GM21529 (cell line): ENCODE measurements at regions not wholly inside any gene's neighbourhood (a gene's known extent, or its start where the extent isn't known, plus 50 kb on each side); places are given as distances from the start of the nearest gene placed in this dataset.
"Not testable (repeated sequence)": the region's sequence is repeated elsewhere in the genome, so short reads cannot be mapped to it uniquely, and the experiment has no call there.

ENCODE experiments used
- ATAC-seq: cut with Tn5 transposase; IDR thresholded peaks from one replicate; pipeline ENCODE4 v1.9.1; 2021; ENCODE audit not compliant: unreplicated experiment

- ATAC-seq: no peak
These were observed 378.4 kb upstream of the RGS6 start for GRCh38 chr14:71553779-71554178.

DNA sequence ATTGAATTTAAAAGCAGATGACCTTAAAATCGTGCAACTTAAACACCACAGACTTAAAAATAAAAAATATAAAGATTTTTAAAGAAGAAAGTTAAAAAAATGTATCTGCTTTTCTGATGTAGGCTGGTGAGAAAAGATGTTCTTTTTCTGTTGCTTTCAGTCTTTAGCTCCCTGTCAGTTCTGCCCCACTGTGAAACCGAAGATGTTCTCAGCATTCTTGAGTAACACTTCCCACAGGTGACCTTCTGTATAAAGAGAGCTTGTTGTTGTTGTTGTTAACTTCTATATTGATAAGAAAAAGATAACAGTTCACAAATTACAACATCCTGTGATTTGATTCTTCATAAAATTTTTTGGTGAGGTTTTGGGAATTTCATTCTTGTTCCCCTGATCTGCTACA lies 377.9 kb upstream of the RGS6 start:
- ATAC-seq: no peak

- ATAC-seq: peak; percentile 36
These were observed 377.1 kb upstream of the RGS6 start for GRCh38 chr14:71554959-71555612.

- peak; percentile 88 for ATAC-seq
These were observed 376.3 kb upstream of the RGS6 start for GRCh38 chr14:71555654-71556559.

DNA sequence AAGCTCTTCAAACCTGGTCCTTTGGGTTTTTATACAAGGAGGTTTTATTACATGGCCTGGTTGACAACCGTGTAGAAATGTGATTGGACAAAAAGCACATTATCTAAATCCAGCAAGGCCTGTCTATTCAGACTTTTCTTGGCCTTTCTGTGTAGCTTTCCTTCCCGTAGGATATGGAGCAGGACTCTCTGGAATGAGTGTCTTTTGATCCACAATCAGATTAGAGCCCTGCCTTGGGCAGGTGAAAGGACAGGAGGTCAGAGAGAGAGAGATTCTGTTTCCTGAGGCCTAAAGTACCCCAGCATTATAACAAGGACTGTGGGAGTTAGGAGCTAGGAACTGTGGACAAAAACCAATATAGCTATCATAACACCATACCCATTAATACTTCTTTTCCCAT lies 375.5 kb upstream of the RGS6 start:
- no peak for ATAC-seq

DNA sequence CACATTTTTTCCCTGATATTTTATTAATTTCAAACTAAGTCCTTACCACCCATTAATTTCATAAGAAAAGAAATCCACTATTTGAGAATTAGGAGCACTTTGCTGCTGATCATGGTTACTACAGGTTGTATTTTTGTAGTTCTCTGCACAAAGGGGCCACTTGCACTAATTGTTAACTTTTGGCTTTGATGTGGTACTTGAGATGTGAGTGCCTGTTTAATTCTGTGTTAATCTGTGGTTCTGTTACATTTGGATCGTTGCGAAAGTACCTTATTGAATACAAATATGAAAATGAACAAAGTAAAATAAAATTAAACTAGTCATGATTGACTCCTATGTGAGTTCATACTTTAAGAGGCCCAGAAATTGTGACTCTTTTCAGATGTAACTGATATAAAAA lies 374.9 kb upstream of the RGS6 start:
- no peak for ATAC-seq

- ATAC-seq: not testable (repeated sequence)
These were observed 373.3 kb upstream of the RGS6 start for GRCh38 chr14:71558943-71559342.

DNA sequence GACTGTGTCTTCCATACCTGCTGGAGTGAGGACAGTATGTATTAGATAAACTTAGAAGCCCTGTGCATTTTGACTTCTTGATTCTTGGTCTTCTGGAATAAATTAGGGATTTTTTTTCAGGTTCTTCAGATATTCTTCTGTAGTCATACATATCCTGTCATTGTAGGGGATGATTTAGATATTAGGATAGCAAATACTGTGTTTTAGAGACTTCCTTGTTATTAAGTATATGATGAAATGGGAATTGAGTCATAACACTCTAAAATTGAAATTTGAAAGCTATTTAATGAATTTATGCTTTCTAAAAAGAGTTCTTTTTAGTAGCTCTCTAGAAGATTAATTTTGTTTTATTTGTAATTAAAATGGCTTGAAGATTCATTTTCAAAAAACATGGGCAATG lies 371.5 kb upstream of the RGS6 start:
- ATAC-seq: no peak

- no peak for ATAC-seq
These were observed 368.6 kb upstream of the RGS6 start for GRCh38 chr14:71563492-71564153.

DNA sequence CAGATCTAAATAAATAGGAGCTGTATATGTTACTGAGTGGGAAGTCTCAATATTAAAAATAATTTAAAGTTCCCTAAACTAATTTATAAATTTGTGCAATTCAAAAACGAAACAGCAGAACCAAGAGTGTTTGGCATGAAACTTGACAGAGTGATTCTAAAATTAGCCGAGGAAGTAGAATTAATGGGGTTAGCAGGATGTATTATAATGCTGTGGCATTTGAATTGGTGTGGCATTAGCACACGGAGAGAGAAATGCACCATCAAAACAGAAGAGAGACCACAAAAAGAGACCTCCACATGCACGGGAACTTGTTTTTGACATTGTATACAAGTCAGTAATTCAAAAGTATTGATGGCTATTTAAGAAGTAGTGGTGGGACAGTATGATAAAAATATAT lies 366.0 kb upstream of the RGS6 start:
- ATAC-seq: peak; percentile 70

DNA sequence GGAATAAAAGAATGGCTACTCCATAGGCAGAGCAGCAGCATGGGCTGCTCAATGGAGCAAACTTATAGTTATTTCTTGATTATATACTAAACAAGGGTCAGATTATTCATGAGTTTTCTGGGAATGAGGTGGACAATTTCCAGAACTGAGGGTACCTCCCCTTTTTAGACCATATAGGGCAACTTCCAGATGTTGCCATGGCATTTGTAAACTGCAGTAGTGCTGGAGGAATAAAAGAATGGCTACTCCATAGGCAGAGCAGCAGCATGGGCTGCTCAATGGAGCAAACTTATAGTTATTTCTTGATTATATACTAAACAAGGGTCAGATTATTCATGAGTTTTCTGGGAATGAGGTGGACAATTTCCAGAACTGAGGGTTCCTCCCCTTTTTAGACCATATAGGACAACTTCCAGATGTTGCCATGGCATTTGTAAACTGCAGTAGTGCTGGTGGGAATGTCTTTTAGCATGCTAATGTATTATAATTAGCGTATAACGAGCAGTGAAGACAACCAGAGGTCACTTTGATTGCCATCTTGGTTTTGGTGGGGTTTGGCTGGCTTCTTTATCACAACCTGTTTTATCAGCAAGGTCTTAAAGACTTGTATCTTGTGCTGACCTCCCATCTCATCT lies 364.6 kb upstream of the RGS6 start:
- not testable (repeated sequence) for ATAC-seq

DNA sequence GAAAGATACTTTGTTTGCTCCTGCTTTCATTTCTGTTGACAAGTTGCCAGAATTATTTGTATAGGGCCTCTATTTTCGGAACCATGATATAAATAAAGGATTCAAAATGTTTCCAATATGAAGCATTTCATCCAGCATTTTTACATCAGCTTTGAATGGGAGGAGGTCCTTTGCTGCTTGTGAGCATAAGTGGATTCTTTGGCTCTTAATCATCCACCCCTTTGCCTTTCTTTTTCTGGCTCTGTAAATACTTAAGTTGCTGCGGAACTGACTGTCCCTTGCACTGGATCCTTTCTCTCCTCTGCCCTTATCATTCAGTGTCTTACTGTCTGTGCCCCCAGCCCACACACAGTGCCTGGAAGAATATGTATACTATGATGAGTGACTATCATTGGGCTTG lies 357.3 kb upstream of the RGS6 start:
- no peak for ATAC-seq

- ATAC-seq: no peak
These were observed 355.8 kb upstream of the RGS6 start for GRCh38 chr14:71576472-71576871.

DNA sequence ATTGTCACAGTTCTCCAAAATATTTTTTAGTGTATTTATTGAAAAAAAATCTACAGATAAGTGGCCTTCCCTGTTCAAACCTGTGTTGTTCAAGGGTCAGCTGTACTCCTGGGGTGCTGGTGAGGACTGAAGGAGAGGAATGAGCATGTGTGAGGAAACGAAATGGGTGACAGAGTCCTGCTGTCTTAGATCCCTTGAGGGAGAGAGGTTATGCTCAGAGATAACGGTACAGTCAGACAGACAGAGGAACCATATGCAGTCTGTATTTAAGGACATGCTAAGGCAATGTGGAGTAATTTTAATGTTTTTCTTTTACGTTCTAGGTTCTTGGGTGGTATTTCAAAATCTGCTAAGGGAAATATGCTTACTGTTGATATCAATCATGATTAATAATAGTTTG lies 352.9 kb upstream of the RGS6 start:
- no peak for ATAC-seq

GRCh38 chr14:71582705-71583104 lies 349.5 kb upstream of the RGS6 start:
- no peak for ATAC-seq

GRCh38 chr14:71583194-71583593 lies 349.0 kb upstream of the RGS6 start:
- no peak for ATAC-seq

DNA sequence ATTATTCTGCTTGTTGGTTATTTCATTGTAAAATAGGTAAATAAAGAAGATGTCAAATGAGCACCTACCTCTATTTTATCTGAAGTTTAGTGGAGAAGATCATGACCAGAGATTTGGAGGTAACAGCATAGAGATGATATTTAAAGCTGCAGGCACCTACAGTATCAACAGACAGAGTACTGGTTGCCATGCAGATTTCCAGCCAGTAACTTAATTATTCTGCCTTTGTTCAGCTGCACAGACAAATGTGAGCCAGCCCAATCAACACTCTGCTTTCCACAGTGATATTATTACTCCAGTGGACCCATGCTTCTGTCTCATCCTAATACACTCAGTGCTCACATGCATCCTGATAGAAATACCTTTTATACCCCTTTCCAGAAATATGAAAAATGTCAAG lies 348.5 kb upstream of the RGS6 start:
- ATAC-seq: no peak

GRCh38 chr14:71585361-71585760 lies 346.9 kb upstream of the RGS6 start:
- no peak for ATAC-seq

DNA sequence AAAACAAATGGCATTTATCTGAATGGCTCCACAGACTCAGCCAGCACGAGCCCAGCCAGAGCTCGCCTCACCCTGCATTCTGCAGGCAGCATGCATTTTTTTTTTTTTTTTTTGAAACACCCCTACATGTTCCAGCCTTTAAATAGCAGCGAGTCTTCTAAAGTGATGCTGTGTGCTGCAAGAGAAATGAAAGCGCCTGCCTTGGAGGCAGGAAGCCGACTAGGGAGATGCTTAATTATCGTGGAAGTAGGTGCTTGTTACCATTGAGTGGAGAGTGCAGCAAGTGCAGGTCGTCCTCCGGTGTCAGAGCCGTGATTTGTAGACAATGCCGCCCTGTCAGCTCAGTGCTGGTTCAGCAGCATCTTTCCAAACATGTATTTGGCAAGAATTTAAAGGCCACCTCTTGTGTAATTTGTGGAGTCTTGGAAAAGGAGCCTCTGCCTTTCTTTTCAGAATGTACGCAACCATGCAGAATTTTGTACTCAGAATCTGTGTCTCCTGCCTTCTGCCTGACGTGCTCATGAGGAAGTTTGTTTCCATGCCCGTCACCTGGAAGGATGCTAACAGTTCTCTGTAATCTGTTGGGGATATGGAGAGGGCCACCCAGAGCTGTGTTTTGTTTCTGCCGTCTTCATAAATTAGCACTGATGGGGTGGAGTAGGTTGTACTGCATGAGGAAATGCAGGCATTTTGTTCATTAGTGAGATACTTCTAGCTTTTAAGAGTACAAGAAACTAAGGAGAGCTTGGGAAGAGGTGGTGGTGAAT lies 345.9 kb upstream of the RGS6 start:
- no peak for ATAC-seq

- ATAC-seq: no peak
These were observed 344.2 kb upstream of the RGS6 start for GRCh38 chr14:71588028-71588427.
